HepG2 (cell line): ENCODE measurements at regions not wholly inside any gene's neighbourhood (a gene's known extent, or its start where the extent isn't known, plus 50 kb on each side); places are given as distances from the start of the nearest gene placed in this dataset.

Experiments
- ATAC-seq: fragments of 200-7000 bp; cut with Tn5 transposase; 3 replicates; pipeline ENCODE4 v1.9.1; 2020; ENCODE audit warnings: mild to moderate bottlenecking, moderate library complexity
- BruUV-seq: library from RNA; stranded (reverse); fragments of 400-500 nt; replicated peaks from 2 replicates; lab custom pipeline; 2021; lab: Mats Ljungman, UMichigan
- CTCF ChIA-PET: fragments of 300-600 bp; formaldehyde crosslinking; extraction: SDS; loops from one replicate; lab custom pipeline; 2021; ENCODE audit warnings: low total read pairs, inconsistent platforms, low intra/inter-chr PET ratio; lab: Yijun Ruan, JAX
- POLR2A ChIA-PET: fragments of 350-600 bp; sonication (Branson Sonifier 250); formaldehyde crosslinking; loops from one replicate; lab custom pipeline; 2020; ENCODE audit warnings: antibody characterized with exemption, inconsistent platforms; lab: Yijun Ruan, JAX
- DNase-seq: peaks from one replicate; pipeline ENCODE4 v3.0.0-alpha.2; 2015; ENCODE audit warnings: low spot score
- FAIRE-seq: peaks from 3 replicates; lab custom pipeline; 2011; peaks lifted over from hg19 to GRCh38; lab: Jason Lieb, UNC
- H2AFZ ChIP-seq: one replicate; pipeline ENCODE4 v1.6.1; 2011; ENCODE audit warnings: low read length, inconsistent platforms
- H3K27ac ChIP-seq: fragments of 300-600 bp; 3 replicates; pipeline ENCODE4 v1.8.0; 2011; ENCODE audit warnings: mixed run types, mild to moderate bottlenecking, mixed read lengths, low read length, inconsistent platforms; ENCODE audit not compliant: insufficient read depth; ENCODE audit errors: extremely low read length
- H3K27me3 ChIP-seq, 2 experiments: fragments of 200-600 bp in 1 of 2; 2 replicates in 1 of 2; 3 replicates in 1 of 2; pipeline versions ENCODE4 v1.6.0 to v1.8.0; 2011; ENCODE audit warnings: low read length in 2 of 2, mild to moderate bottlenecking in 2 of 2, moderate library complexity in 2 of 2, inconsistent platforms in 1 of 2; ENCODE audit not compliant: insufficient read depth in 2 of 2, control insufficient read depth in 1 of 2
- H3K36me3 ChIP-seq, 2 experiments: fragments of 200-600 bp in 1 of 2; replicated peaks in 1 of 2; 2 replicates in 1 of 2; 3 replicates in 1 of 2; pipeline versions ENCODE4 v1.5.1 to v1.8.0; 2011; ENCODE audit warnings: low read length in 2 of 2, inconsistent platforms in 1 of 2; ENCODE audit not compliant: insufficient read depth in 2 of 2, control insufficient read depth in 1 of 2
- H3K4me1 ChIP-seq: 2 replicates; pipeline ENCODE4 v1.5.1; 2012; ENCODE audit warnings: low read length, inconsistent platforms; ENCODE audit not compliant: insufficient read depth
- H3K4me2 ChIP-seq: 2 replicates; pipeline ENCODE4 v1.6.0; 2011; ENCODE audit warnings: low read depth, low read length, inconsistent platforms
- H3K4me3 ChIP-seq, 3 experiments: fragments of 200-600 bp in 1 of 3; sonication (generic), shearing (Covaris generic) in 1 of 3; replicated peaks in 1 of 3; 2 replicates each; pipeline ENCODE4 v1.5.1; 2011 to 2016; ENCODE audit warnings: low read length in 3 of 3, inconsistent platforms in 2 of 3, low read depth in 2 of 3, mild to moderate bottlenecking in 2 of 3, control low read depth in 1 of 3, mixed read lengths in 1 of 3; ENCODE audit not compliant: insufficient read depth in 1 of 3
- H3K79me2 ChIP-seq: one replicate; pipeline ENCODE4 v1.6.1; 2011; ENCODE audit warnings: low read length, inconsistent platforms; ENCODE audit not compliant: insufficient read depth
- H3K9ac ChIP-seq: 2 replicates; pipeline ENCODE4 v1.6.0; 2011; ENCODE audit warnings: mild to moderate bottlenecking, low read depth, low read length, inconsistent platforms; ENCODE audit not compliant: insufficient read depth
- H3K9me3 ChIP-seq: 2 replicates; pipeline ENCODE4 v1.5.1; 2012; ENCODE audit warnings: mild to moderate bottlenecking, low read length
- H4K20me1 ChIP-seq: 2 replicates; pipeline ENCODE4 v1.6.0; 2011; ENCODE audit warnings: inconsistent platforms, mild to moderate bottlenecking, low read length, moderate library complexity; ENCODE audit not compliant: insufficient read depth
- FOXA1 ChIP-seq, 2 experiments: fragments of 450-650 bp in 1 of 2; sonication (generic) in 1 of 2; formaldehyde crosslinking in 1 of 2; IDR thresholded peaks; 2 replicates each; pipeline versions ENCODE4 v1.4.0 to v1.6.1; 2016 to 2020; ENCODE audit warnings: missing genetic modification reagents in 1 of 2
- FOXJ3 ChIP-seq: sonication (generic); formaldehyde crosslinking; IDR thresholded peaks from 2 replicates; pipeline ENCODE4 v1.4.0; 2020; ENCODE audit warnings: missing genetic modification reagents, mild to moderate bottlenecking, borderline replicate concordance
- GATA4 ChIP-seq: sonication (generic); IDR thresholded peaks from 2 replicates; pipeline ENCODE4 v1.6.1; 2016; ENCODE audit warnings: antibody characterized with exemption, low read depth, borderline replicate concordance
- HNF1B ChIP-seq: sonication (generic); formaldehyde crosslinking; IDR thresholded peaks from 2 replicates; pipeline ENCODE4 v1.5.1; 2020; ENCODE audit warnings: mild to moderate bottlenecking, moderate library complexity, missing genetic modification reagents
- RCOR2 ChIP-seq: IDR thresholded peaks from 2 replicates; pipeline ENCODE4 v1.6.1; 2016; ENCODE audit warnings: missing biosample characterization, missing genetic modification reagents
- REST ChIP-seq, 2 experiments: IDR thresholded peaks; 2 replicates each; pipeline ENCODE4 v1.6.1; 2011 to 2012; ENCODE audit warnings: low read length in 2 of 2, borderline replicate concordance in 1 of 2, low read depth in 1 of 2, mild to moderate bottlenecking in 1 of 2, moderate library complexity in 1 of 2
- RXRA ChIP-seq: sonication (generic); formaldehyde crosslinking; IDR thresholded peaks from 2 replicates; pipeline ENCODE4 v1.5.1; 2020; ENCODE audit warnings: missing genetic modification reagents
- TAF15 ChIP-seq: fragments of 200-400 bp; formaldehyde crosslinking; IDR thresholded peaks from one replicate; pipeline ENCODE4 v1.6.1; 2018; ENCODE audit warnings: mild to moderate bottlenecking, low read depth, low read length; ENCODE audit not compliant: poor library complexity, severe bottlenecking
- ZBTB25 ChIP-seq: IDR thresholded peaks from 2 replicates; pipeline ENCODE4 v1.6.1; 2018; ENCODE audit warnings: missing genetic modification reagents
- ZBTB42 ChIP-seq: sonication (generic); formaldehyde crosslinking; IDR thresholded peaks from 2 replicates; pipeline ENCODE4 v1.5.0; 2020; ENCODE audit warnings: mild to moderate bottlenecking, missing genetic modification reagents
- ZMYM2 ChIP-seq: sonication (generic); formaldehyde crosslinking; IDR thresholded peaks from 2 replicates; pipeline ENCODE4 v1.8.0; 2022; ENCODE audit warnings: mild to moderate bottlenecking, missing genetic modification reagents
- ZNF225 ChIP-seq: sonication (generic); formaldehyde crosslinking; IDR thresholded peaks from 2 replicates; pipeline ENCODE4 v1.4.0; 2020; ENCODE audit warnings: mild to moderate bottlenecking, missing genetic modification reagents
- ZNF841 ChIP-seq: sonication (generic); formaldehyde crosslinking; IDR thresholded peaks from 2 replicates; pipeline ENCODE4 v1.8.1; 2023; ENCODE audit warnings: missing genetic modification reagents, borderline replicate concordance
- WGBS: methylation state at CpG from one replicate; pipeline ENCODE4 v1.1.6; 2017; ENCODE audit warnings: low lambda C conversion rate; 5-methylcytosine and 5-hydroxymethylcytosine counted together
- in situ Hi-C: cut with HindIII; loops from 2 replicates; pipeline ENCODE4 v1.10.0; 2017; ENCODE audit warnings: low pct_unique_long_range_greater_than_20kb; ENCODE audit not compliant: extremely low pct_ligation_motif_present
- intact Hi-C: fragments of 100-400 bp; cut with micrococcal nuclease; formaldehyde crosslinking; loops from one replicate; pipeline ENCODE4 v1.10.0; 2022; ENCODE audit not compliant: unreplicated experiment
- TF ChIP-seq, protein P1 (sequence below): sonication (generic); formaldehyde crosslinking; IDR thresholded peaks from 2 replicates; pipeline ENCODE4 v1.4.0; 2020; ENCODE audit warnings: missing genetic modification reagents

GRCh38 chr13:88436974-88437373, 765.8 kb downstream of the SLITRK5 start (continued):
- TF ChIP-seq RCOR2 (CRISPR knock-in tag) = no peak

DNA sequence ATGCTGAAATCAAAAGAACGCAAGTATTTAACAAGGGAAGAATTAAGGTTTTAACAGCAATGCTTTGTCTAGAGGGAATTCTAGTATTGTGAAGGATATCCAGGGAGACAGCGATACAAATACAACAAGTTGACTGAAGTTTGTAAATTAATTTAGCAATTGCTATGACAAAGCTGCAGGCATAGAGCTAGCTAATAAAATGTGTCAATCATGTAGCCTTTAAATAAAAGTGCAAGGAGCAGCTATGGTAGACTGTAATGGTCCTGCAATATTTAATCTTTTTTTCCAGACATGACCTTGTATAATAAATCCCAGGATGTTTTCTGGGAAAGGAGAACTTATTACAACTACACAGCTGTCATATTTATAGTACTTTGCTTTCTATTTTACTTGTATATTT, 779.3 kb downstream of the SLITRK5 start:
- WGBS = 42% methylated on average over 2 of the region's 2 CpGs
- no peak overlapping the region for H3K4me3 ChIP-seq
- H3K79me2 ChIP-seq = no peaks in the 10 kb centered on the region
- POLR2A ChIA-PET = no interaction called here
- no peaks in the 10 kb centered on the region for H3K4me1 ChIP-seq
- peaks cover 4% of the 10 kb centered on the region; the same call in 1 of the 2 replicates for H3K9me3 ChIP-seq
- CTCF ChIA-PET = no interaction called here
- H3K27ac ChIP-seq = no peak overlapping the region
- no peaks in the 10 kb centered on the region for H4K20me1 ChIP-seq
- H3K27me3 ChIP-seq = no peaks in the 10 kb centered on the region
- no peak overlapping the region for H2AFZ ChIP-seq
- H3K36me3 ChIP-seq = no peaks in the 10 kb centered on the region
- in situ Hi-C loops (no loop called here), intact Hi-C loops (no loop called here)
- ATAC-seq = no peak
- no peak for FAIRE-seq
- no peak overlapping the region for H3K4me2 ChIP-seq
- H3K9ac ChIP-seq = no peak overlapping the region
- BruUV-seq = no TSS peak
- DNase-seq = no peak
- TF ChIP-seq GATA4 = no peak
- TF ChIP-seq ZBTB25 (CRISPR knock-in tag) = no peak
- no peak for TF ChIP-seq FOXJ3 (CRISPR knock-in tag)
- no peak for TF ChIP-seq ZNF841
- no peak for TF ChIP-seq FOXA1 (IDR thresholded peaks at IDR 0.05)
- TF ChIP-seq FOXA1 (CRISPR knock-in tag; IDR thresholded peaks at IDR 0.05) = no peak
- TF ChIP-seq ZNF225 (CRISPR knock-in tag) = no peak
- TF ChIP-seq REST (IDR thresholded peaks at IDR 0.05; ENCODE audit: borderline replicate concordance in 1 of 2, low read depth in 1 of 2, low read length in 2 of 2) = no peak
- TF ChIP-seq RXRA (CRISPR knock-in tag) = no peak
- TF ChIP-seq, protein P1, sequence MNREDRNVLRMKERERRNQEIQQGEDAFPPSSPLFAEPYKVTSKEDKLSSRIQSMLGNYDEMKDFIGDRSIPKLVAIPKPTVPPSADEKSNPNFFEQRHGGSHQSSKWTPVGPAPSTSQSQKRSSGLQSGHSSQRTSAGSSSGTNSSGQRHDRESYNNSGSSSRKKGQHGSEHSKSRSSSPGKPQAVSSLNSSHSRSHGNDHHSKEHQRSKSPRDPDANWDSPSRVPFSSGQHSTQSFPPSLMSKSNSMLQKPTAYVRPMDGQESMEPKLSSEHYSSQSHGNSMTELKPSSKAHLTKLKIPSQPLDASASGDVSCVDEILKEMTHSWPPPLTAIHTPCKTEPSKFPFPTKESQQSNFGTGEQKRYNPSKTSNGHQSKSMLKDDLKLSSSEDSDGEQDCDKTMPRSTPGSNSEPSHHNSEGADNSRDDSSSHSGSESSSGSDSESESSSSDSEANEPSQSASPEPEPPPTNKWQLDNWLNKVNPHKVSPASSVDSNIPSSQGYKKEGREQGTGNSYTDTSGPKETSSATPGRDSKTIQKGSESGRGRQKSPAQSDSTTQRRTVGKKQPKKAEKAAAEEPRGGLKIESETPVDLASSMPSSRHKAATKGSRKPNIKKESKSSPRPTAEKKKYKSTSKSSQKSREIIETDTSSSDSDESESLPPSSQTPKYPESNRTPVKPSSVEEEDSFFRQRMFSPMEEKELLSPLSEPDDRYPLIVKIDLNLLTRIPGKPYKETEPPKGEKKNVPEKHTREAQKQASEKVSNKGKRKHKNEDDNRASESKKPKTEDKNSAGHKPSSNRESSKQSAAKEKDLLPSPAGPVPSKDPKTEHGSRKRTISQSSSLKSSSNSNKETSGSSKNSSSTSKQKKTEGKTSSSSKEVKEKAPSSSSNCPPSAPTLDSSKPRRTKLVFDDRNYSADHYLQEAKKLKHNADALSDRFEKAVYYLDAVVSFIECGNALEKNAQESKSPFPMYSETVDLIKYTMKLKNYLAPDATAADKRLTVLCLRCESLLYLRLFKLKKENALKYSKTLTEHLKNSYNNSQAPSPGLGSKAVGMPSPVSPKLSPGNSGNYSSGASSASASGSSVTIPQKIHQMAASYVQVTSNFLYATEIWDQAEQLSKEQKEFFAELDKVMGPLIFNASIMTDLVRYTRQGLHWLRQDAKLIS = no peak
- TF ChIP-seq ZBTB42 (CRISPR knock-in tag) = no peak
- no peak for TF ChIP-seq TAF15
- TF ChIP-seq ZMYM2 = no peak
- TF ChIP-seq HNF1B (CRISPR knock-in tag) = no peak
